Astrocyte (in vitro differentiated cells and primary cell): ENCODE measurements at regions not wholly inside any gene's neighbourhood (a gene's known extent, or its start where the extent isn't known, plus 50 kb on each side); places are given as distances from the start of the nearest gene placed in this dataset.

Source experiments
- DNase-seq: peaks from one replicate; pipeline ENCODE4 v3.0.0-alpha.2; 2010; ENCODE audit warnings: low read depth
- FAIRE-seq: peaks from 2 replicates; lab custom pipeline; 2011; peaks lifted over from hg19 to GRCh38; lab: Jason Lieb, UNC
- H2AFZ ChIP-seq: 2 replicates; pipeline ENCODE4 v1.6.0; 2012; ENCODE audit warnings: low read depth, low read length, inconsistent platforms
- H3K27ac ChIP-seq: 2 replicates; pipeline ENCODE4 v1.5.1; 2011; ENCODE audit warnings: low read depth, low read length, inconsistent platforms
- H3K27me3 ChIP-seq: 2 replicates; pipeline ENCODE4 v1.6.0; 2011; ENCODE audit warnings: low read length, inconsistent platforms; ENCODE audit not compliant: insufficient read depth
- H3K36me3 ChIP-seq: 2 replicates; pipeline ENCODE4 v1.5.1; 2011; ENCODE audit warnings: low read length, inconsistent platforms; ENCODE audit not compliant: insufficient read depth
- H3K4me1 ChIP-seq: 2 replicates; pipeline ENCODE4 v1.5.1; 2011; ENCODE audit warnings: low read length, inconsistent platforms; ENCODE audit not compliant: insufficient read depth
- H3K4me2 ChIP-seq: 2 replicates; pipeline ENCODE4 v1.6.0; 2012; ENCODE audit warnings: low read length, inconsistent platforms
- H3K4me3 ChIP-seq: 2 replicates; pipeline ENCODE4 v1.5.1; 2011; ENCODE audit warnings: low read depth, mild to moderate bottlenecking, low read length, inconsistent platforms; ENCODE audit not compliant: insufficient read depth
- H3K79me2 ChIP-seq: 2 replicates; pipeline ENCODE4 v1.6.0; 2012; ENCODE audit warnings: mild to moderate bottlenecking, low read length, inconsistent platforms; ENCODE audit not compliant: insufficient read depth
- H3K9ac ChIP-seq: 2 replicates; pipeline ENCODE4 v1.6.0; 2012; ENCODE audit warnings: mild to moderate bottlenecking, low read length, inconsistent platforms
- H3K9me3 ChIP-seq: 2 replicates; pipeline ENCODE4 v1.5.1; 2012; ENCODE audit warnings: low read depth, mild to moderate bottlenecking, low read length, inconsistent platforms; ENCODE audit not compliant: insufficient read depth
- H4K20me1 ChIP-seq: 2 replicates; pipeline ENCODE4 v1.6.0; 2012; ENCODE audit warnings: low read length, inconsistent platforms; ENCODE audit not compliant: insufficient read depth
- H3K27ac Mint-ChIP-seq: one replicate; pipeline ENCODE4 v1.8.0; 2021; ENCODE audit warnings: mild to moderate bottlenecking, mixed read lengths; ENCODE audit not compliant: unreplicated experiment
- H3K27me3 Mint-ChIP-seq: one replicate; pipeline ENCODE4 v1.8.0; 2021; ENCODE audit warnings: low read depth, mixed read lengths; ENCODE audit not compliant: unreplicated experiment
- H3K36me3 Mint-ChIP-seq: one replicate; pipeline ENCODE4 v1.8.0; 2021; ENCODE audit warnings: low read depth, mixed read lengths; ENCODE audit not compliant: unreplicated experiment
- H3K4me1 Mint-ChIP-seq: one replicate; pipeline ENCODE4 v1.8.0; 2021; ENCODE audit warnings: low read depth, mixed read lengths; ENCODE audit not compliant: unreplicated experiment
- H3K4me3 Mint-ChIP-seq: one replicate; pipeline ENCODE4 v1.8.0; 2021; ENCODE audit warnings: mild to moderate bottlenecking, moderate library complexity, mixed read lengths; ENCODE audit not compliant: unreplicated experiment
- H3K9me3 Mint-ChIP-seq: one replicate; pipeline ENCODE4 v1.8.0; 2021; ENCODE audit warnings: mild to moderate bottlenecking, mixed read lengths; ENCODE audit not compliant: unreplicated experiment
- EZH2 ChIP-seq: IDR thresholded peaks from 2 replicates; pipeline ENCODE4 v1.6.1; 2012; ENCODE audit warnings: mild to moderate bottlenecking, low read length, inconsistent platforms; ENCODE audit not compliant: insufficient read depth
- TF ChIP-seq, protein P1 (sequence below): IDR thresholded peaks from 2 replicates; pipeline ENCODE4 v1.5.1; 2011; ENCODE audit warnings: low read depth, mild to moderate bottlenecking, inconsistent platforms, low read length, moderate library complexity; ENCODE audit not compliant: insufficient read depth

DNA sequence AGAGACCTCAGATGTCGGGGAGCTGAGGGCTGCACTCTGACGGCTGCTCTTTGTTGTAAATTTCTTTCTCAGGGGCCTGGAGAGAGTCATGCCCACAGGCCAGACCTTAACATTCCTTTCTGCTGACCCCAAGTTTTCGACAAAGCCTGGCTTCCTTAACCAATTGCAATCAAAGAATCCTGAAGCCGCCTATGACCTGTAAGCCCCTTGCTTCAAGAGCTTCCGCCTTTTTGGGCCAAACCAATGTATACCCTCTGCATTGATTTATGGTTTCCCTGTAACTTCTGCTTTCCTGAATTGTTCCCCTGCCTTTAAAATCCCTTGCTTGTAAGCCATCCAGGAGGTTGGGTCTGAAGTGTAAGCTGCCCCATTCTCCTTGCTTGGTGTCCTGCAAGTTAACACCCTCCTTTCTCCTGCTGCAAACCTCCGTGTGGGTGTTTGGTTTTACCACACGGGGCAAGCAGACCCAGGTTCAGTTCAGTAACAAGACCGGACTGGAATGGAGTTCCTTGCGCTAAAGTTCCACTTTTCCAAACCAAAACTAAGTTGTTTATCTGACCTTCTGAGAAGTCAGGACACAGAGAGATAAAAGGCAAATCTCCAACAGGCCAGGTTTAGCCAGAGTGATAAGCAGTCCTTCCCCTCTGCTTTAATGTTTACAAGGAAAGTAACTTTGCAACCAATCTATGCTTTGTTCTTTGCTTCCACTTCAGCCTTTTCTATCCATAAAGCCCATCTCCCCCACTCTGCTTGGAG, 141.6 kb downstream of the KCNJ12 start:
- DNase-seq = no peak
- H3K27ac ChIP-seq = no peak overlapping the region
- no peaks in the 10 kb centered on the region for H3K79me2 ChIP-seq
- no peaks in the 10 kb centered on the region for H3K36me3 Mint-ChIP-seq
- H3K27me3 Mint-ChIP-seq = peaks cover 21% of the 10 kb centered on the region
- H2AFZ ChIP-seq = no peak overlapping the region
- H3K4me3 Mint-ChIP-seq = no peak overlapping the region
- TF ChIP-seq EZH2 = no peak
- TF ChIP-seq, protein P1, sequence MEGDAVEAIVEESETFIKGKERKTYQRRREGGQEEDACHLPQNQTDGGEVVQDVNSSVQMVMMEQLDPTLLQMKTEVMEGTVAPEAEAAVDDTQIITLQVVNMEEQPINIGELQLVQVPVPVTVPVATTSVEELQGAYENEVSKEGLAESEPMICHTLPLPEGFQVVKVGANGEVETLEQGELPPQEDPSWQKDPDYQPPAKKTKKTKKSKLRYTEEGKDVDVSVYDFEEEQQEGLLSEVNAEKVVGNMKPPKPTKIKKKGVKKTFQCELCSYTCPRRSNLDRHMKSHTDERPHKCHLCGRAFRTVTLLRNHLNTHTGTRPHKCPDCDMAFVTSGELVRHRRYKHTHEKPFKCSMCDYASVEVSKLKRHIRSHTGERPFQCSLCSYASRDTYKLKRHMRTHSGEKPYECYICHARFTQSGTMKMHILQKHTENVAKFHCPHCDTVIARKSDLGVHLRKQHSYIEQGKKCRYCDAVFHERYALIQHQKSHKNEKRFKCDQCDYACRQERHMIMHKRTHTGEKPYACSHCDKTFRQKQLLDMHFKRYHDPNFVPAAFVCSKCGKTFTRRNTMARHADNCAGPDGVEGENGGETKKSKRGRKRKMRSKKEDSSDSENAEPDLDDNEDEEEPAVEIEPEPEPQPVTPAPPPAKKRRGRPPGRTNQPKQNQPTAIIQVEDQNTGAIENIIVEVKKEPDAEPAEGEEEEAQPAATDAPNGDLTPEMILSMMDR = no peak
- H3K9me3 ChIP-seq = no peaks in the 10 kb centered on the region
- peaks cover 2% of the 10 kb centered on the region for H3K4me1 ChIP-seq
- no peaks in the 10 kb centered on the region for H3K36me3 ChIP-seq
- H3K27me3 ChIP-seq = peaks cover 5% of the 10 kb centered on the region
- H3K9ac ChIP-seq = no peak overlapping the region
- no peak for FAIRE-seq
- H4K20me1 ChIP-seq = no peaks in the 10 kb centered on the region
- peaks cover 2% of the 10 kb centered on the region for H3K9me3 Mint-ChIP-seq
- H3K4me3 ChIP-seq = no peak overlapping the region
- no peak overlapping the region for H3K4me2 ChIP-seq
- no peak overlapping the region for H3K27ac Mint-ChIP-seq
- H3K4me1 Mint-ChIP-seq = peaks cover 5% of the 10 kb centered on the region

GRCh38 chr17:21522755-21523336, 146.7 kb downstream of the KCNJ12 start:
- no peak overlapping the region for H3K4me3 Mint-ChIP-seq
- H3K9me3 ChIP-seq = no peaks in the 10 kb centered on the region
- no peaks in the 10 kb centered on the region for H4K20me1 ChIP-seq
- H3K9me3 Mint-ChIP-seq = no peaks in the 10 kb centered on the region
- H2AFZ ChIP-seq = no peak overlapping the region
- no peak overlapping the region for H3K9ac ChIP-seq
- H3K4me2 ChIP-seq = no peak overlapping the region
- peaks cover 12% of the 10 kb centered on the region for H3K27me3 Mint-ChIP-seq
- no peaks in the 10 kb centered on the region for H3K4me1 ChIP-seq
- H3K4me1 Mint-ChIP-seq = peaks cover 6% of the 10 kb centered on the region
- no peak overlapping the region for H3K4me3 ChIP-seq
- H3K36me3 Mint-ChIP-seq = no peaks in the 10 kb centered on the region
- no peak for TF ChIP-seq EZH2
- TF ChIP-seq, protein P1 = no peak
- no peaks in the 10 kb centered on the region for H3K27me3 ChIP-seq
- no peak for FAIRE-seq
- DNase-seq = no peak
- no peaks in the 10 kb centered on the region for H3K36me3 ChIP-seq
- H3K79me2 ChIP-seq = no peaks in the 10 kb centered on the region
- H3K27ac Mint-ChIP-seq = no peak overlapping the region
- no peak overlapping the region for H3K27ac ChIP-seq
